HepG2 (cell line): ENCODE measurements at regions not wholly inside any gene's neighbourhood (a gene's known extent, or its start where the extent isn't known, plus 50 kb on each side); places are given as distances from the start of the nearest gene placed in this dataset.

Experiments used
- ATAC-seq: fragments of 200-7000 bp; cut with Tn5 transposase; 3 replicates; pipeline ENCODE4 v1.9.1; 2020; ENCODE audit warnings: mild to moderate bottlenecking, moderate library complexity
- BruUV-seq: library from RNA; stranded (reverse); fragments of 400-500 nt; replicated peaks from 2 replicates; lab custom pipeline; 2021; lab: Mats Ljungman, UMichigan
- CTCF ChIA-PET: fragments of 300-600 bp; formaldehyde crosslinking; extraction: SDS; loops from one replicate; lab custom pipeline; 2021; ENCODE audit warnings: low total read pairs, inconsistent platforms, low intra/inter-chr PET ratio; lab: Yijun Ruan, JAX
- POLR2A ChIA-PET: fragments of 350-600 bp; sonication (Branson Sonifier 250); formaldehyde crosslinking; loops from one replicate; lab custom pipeline; 2020; ENCODE audit warnings: antibody characterized with exemption, inconsistent platforms; lab: Yijun Ruan, JAX
- DNase-seq: peaks from one replicate; pipeline ENCODE4 v3.0.0-alpha.2; 2015; ENCODE audit warnings: low spot score
- FAIRE-seq: peaks from 3 replicates; lab custom pipeline; 2011; peaks lifted over from hg19 to GRCh38; lab: Jason Lieb, UNC
- H2AFZ ChIP-seq: one replicate; pipeline ENCODE4 v1.6.1; 2011; ENCODE audit warnings: low read length, inconsistent platforms
- H3K27ac ChIP-seq: fragments of 300-600 bp; 3 replicates; pipeline ENCODE4 v1.8.0; 2011; ENCODE audit warnings: mixed run types, mild to moderate bottlenecking, mixed read lengths, low read length, inconsistent platforms; ENCODE audit not compliant: insufficient read depth; ENCODE audit errors: extremely low read length
- H3K27me3 ChIP-seq, 2 experiments: fragments of 200-600 bp in 1 of 2; 2 replicates in 1 of 2; 3 replicates in 1 of 2; pipeline versions ENCODE4 v1.6.0 to v1.8.0; 2011; ENCODE audit warnings: low read length in 2 of 2, mild to moderate bottlenecking in 2 of 2, moderate library complexity in 2 of 2, inconsistent platforms in 1 of 2; ENCODE audit not compliant: insufficient read depth in 2 of 2, control insufficient read depth in 1 of 2
- H3K36me3 ChIP-seq, 2 experiments: fragments of 200-600 bp in 1 of 2; replicated peaks in 1 of 2; 2 replicates in 1 of 2; 3 replicates in 1 of 2; pipeline versions ENCODE4 v1.5.1 to v1.8.0; 2011; ENCODE audit warnings: low read length in 2 of 2, inconsistent platforms in 1 of 2; ENCODE audit not compliant: insufficient read depth in 2 of 2, control insufficient read depth in 1 of 2
- H3K4me1 ChIP-seq: 2 replicates; pipeline ENCODE4 v1.5.1; 2012; ENCODE audit warnings: low read length, inconsistent platforms; ENCODE audit not compliant: insufficient read depth
- H3K4me2 ChIP-seq: 2 replicates; pipeline ENCODE4 v1.6.0; 2011; ENCODE audit warnings: low read depth, low read length, inconsistent platforms
- H3K4me3 ChIP-seq, 3 experiments: fragments of 200-600 bp in 1 of 3; sonication (generic), shearing (Covaris generic) in 1 of 3; replicated peaks in 1 of 3; 2 replicates each; pipeline ENCODE4 v1.5.1; 2011 to 2016; ENCODE audit warnings: low read length in 3 of 3, inconsistent platforms in 2 of 3, low read depth in 2 of 3, mild to moderate bottlenecking in 2 of 3, control low read depth in 1 of 3, mixed read lengths in 1 of 3; ENCODE audit not compliant: insufficient read depth in 1 of 3
- H3K79me2 ChIP-seq: one replicate; pipeline ENCODE4 v1.6.1; 2011; ENCODE audit warnings: low read length, inconsistent platforms; ENCODE audit not compliant: insufficient read depth
- H3K9ac ChIP-seq: 2 replicates; pipeline ENCODE4 v1.6.0; 2011; ENCODE audit warnings: mild to moderate bottlenecking, low read depth, low read length, inconsistent platforms; ENCODE audit not compliant: insufficient read depth
- H3K9me3 ChIP-seq: 2 replicates; pipeline ENCODE4 v1.5.1; 2012; ENCODE audit warnings: mild to moderate bottlenecking, low read length
- H4K20me1 ChIP-seq: 2 replicates; pipeline ENCODE4 v1.6.0; 2011; ENCODE audit warnings: inconsistent platforms, mild to moderate bottlenecking, low read length, moderate library complexity; ENCODE audit not compliant: insufficient read depth
- ARID4A ChIP-seq: sonication (generic); formaldehyde crosslinking; IDR thresholded peaks from 2 replicates; pipeline ENCODE4 v1.5.0; 2020; ENCODE audit warnings: mild to moderate bottlenecking, missing genetic modification reagents, borderline replicate concordance
- GFI1 ChIP-seq: sonication (generic); formaldehyde crosslinking; IDR thresholded peaks from 2 replicates; pipeline ENCODE4 v1.5.0; 2020; ENCODE audit warnings: missing genetic modification reagents, mild to moderate bottlenecking, borderline replicate concordance
- GLI4 ChIP-seq: sonication (generic); formaldehyde crosslinking; IDR thresholded peaks from 2 replicates; pipeline ENCODE4 v1.5.1; 2020; ENCODE audit warnings: missing genetic modification reagents, mild to moderate bottlenecking, moderate library complexity, borderline replicate concordance
- HNF4A ChIP-seq: sonication (generic); formaldehyde crosslinking; IDR thresholded peaks from 2 replicates; pipeline ENCODE4 v1.4.0; 2020; ENCODE audit warnings: missing genetic modification reagents
- JUNB ChIP-seq: sonication (generic); formaldehyde crosslinking; IDR thresholded peaks from 2 replicates; pipeline ENCODE4 v1.8.0; 2022; ENCODE audit warnings: missing genetic modification reagents, mild to moderate bottlenecking, borderline replicate concordance
- KDM5B ChIP-seq: sonication (generic); formaldehyde crosslinking; IDR thresholded peaks from 2 replicates; pipeline ENCODE4 v1.4.0; 2020; ENCODE audit warnings: missing genetic modification reagents, mild to moderate bottlenecking, borderline replicate concordance
- MTF1 ChIP-seq: sonication (generic); formaldehyde crosslinking; IDR thresholded peaks from 2 replicates; pipeline ENCODE4 v1.5.0; 2020; ENCODE audit warnings: missing genetic modification reagents
- REPIN1 ChIP-seq: sonication (generic); formaldehyde crosslinking; IDR thresholded peaks from 2 replicates; pipeline ENCODE4 v1.8.0; 2022; ENCODE audit warnings: missing genetic modification reagents, low read depth, mild to moderate bottlenecking, borderline replicate concordance
- ZBTB26 ChIP-seq: IDR thresholded peaks from 2 replicates; pipeline ENCODE4 v1.6.1; 2016; ENCODE audit warnings: missing compliant biosample characterization, missing genetic modification reagents, borderline replicate concordance
- ZNF33A ChIP-seq: sonication (generic); formaldehyde crosslinking; IDR thresholded peaks from 2 replicates; pipeline ENCODE4 v1.5.1; 2020; ENCODE audit warnings: missing genetic modification reagents, mild to moderate bottlenecking, moderate library complexity, borderline replicate concordance
- ZNF720 ChIP-seq: sonication (generic); formaldehyde crosslinking; IDR thresholded peaks from 2 replicates; pipeline ENCODE4 v1.4.0; 2020; ENCODE audit warnings: missing genetic modification reagents
- ZNF878 ChIP-seq: sonication (generic); formaldehyde crosslinking; IDR thresholded peaks from 2 replicates; pipeline ENCODE4 v1.8.1; 2023; ENCODE audit warnings: mild to moderate bottlenecking, missing genetic modification reagents, moderate library complexity
- WGBS: methylation state at CpG from one replicate; pipeline ENCODE4 v1.1.6; 2017; ENCODE audit warnings: low lambda C conversion rate; 5-methylcytosine and 5-hydroxymethylcytosine counted together
- in situ Hi-C: cut with HindIII; loops from 2 replicates; pipeline ENCODE4 v1.10.0; 2017; ENCODE audit warnings: low pct_unique_long_range_greater_than_20kb; ENCODE audit not compliant: extremely low pct_ligation_motif_present
- intact Hi-C: fragments of 100-400 bp; cut with micrococcal nuclease; formaldehyde crosslinking; loops from one replicate; pipeline ENCODE4 v1.10.0; 2022; ENCODE audit not compliant: unreplicated experiment
- TF ChIP-seq, protein P1 (sequence below): IDR thresholded peaks from 2 replicates; pipeline ENCODE4 v1.4.0; 2020; ENCODE audit warnings: mild to moderate bottlenecking, missing genetic modification reagents

DNA sequence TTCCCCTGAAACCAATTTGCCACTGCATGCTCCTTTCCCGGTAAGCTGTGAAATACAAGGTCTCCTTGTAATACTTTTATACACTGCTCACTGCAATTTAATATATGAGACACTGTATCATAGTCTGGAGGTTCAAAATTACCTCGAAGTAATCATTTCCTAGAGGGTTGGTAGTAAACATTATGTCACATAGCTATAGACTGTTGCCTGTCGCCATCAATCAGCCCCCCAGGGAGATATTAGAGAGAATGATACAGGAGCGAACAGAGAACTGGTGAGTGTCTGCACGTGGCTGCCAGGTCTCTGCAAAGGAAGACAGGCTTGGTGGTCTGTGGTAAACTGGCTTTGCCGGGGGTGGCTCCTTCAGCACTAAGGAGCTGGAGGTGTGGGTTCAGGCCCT lies 165.5 kb upstream of the WSCD2 start:
- Histone ChIP-seq H3K27me3 (peaks cover 0 to 12% of the 10 kb centered on the region in 2 experiments; a peak in 3 of 5 replicates), H2AFZ (no peak overlapping the region), H4K20me1 (no peaks in the 10 kb centered on the region), H3K79me2 (no peaks in the 10 kb centered on the region), H3K4me3 (no peak overlapping the region), H3K4me1 (no peaks in the 10 kb centered on the region), H3K27ac (no peak overlapping the region), H3K9ac (no peak overlapping the region), H3K9me3 (no peaks in the 10 kb centered on the region), H3K36me3 (no peaks in the 10 kb centered on the region), H3K4me2 (no peak overlapping the region)
- 4% methylated on average over 4 of the region's 6 CpGs for WGBS
- no TSS peak for BruUV-seq
- ChIA-PET POLR2A (no interaction called here), CTCF (no interaction called here)
- FAIRE-seq (no peak), DNase-seq (no peak), ATAC-seq (no peak)
- in situ Hi-C loops (no loop called here), intact Hi-C loops (no loop called here)
- no peak for TF ChIP-seq ZBTB26
- no peak for TF ChIP-seq ZNF33A
- TF ChIP-seq GLI4: no peak
- TF ChIP-seq MTF1 (CRISPR knock-in tag): no peak
- no peak for TF ChIP-seq JUNB (CRISPR knock-in tag)
- TF ChIP-seq, protein P1, sequence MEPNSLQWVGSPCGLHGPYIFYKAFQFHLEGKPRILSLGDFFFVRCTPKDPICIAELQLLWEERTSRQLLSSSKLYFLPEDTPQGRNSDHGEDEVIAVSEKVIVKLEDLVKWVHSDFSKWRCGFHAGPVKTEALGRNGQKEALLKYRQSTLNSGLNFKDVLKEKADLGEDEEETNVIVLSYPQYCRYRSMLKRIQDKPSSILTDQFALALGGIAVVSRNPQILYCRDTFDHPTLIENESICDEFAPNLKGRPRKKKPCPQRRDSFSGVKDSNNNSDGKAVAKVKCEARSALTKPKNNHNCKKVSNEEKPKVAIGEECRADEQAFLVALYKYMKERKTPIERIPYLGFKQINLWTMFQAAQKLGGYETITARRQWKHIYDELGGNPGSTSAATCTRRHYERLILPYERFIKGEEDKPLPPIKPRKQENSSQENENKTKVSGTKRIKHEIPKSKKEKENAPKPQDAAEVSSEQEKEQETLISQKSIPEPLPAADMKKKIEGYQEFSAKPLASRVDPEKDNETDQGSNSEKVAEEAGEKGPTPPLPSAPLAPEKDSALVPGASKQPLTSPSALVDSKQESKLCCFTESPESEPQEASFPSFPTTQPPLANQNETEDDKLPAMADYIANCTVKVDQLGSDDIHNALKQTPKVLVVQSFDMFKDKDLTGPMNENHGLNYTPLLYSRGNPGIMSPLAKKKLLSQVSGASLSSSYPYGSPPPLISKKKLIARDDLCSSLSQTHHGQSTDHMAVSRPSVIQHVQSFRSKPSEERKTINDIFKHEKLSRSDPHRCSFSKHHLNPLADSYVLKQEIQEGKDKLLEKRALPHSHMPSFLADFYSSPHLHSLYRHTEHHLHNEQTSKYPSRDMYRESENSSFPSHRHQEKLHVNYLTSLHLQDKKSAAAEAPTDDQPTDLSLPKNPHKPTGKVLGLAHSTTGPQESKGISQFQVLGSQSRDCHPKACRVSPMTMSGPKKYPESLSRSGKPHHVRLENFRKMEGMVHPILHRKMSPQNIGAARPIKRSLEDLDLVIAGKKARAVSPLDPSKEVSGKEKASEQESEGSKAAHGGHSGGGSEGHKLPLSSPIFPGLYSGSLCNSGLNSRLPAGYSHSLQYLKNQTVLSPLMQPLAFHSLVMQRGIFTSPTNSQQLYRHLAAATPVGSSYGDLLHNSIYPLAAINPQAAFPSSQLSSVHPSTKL (CRISPR knock-in tag): no peak
- TF ChIP-seq ZNF878: no peak
- TF ChIP-seq GFI1: no peak
- no peak for TF ChIP-seq HNF4A (CRISPR knock-in tag)
- TF ChIP-seq ARID4A: no peak
- TF ChIP-seq REPIN1 (CRISPR knock-in tag): no peak
- TF ChIP-seq ZNF720 (CRISPR knock-in tag): no peak
- TF ChIP-seq KDM5B (CRISPR knock-in tag): no peak
